HEK293 (cell line): ENCODE measurements at regions not wholly inside any gene's neighbourhood (a gene's known extent, or its start where the extent isn't known, plus 50 kb on each side); places are given as distances from the start of the nearest gene placed in this dataset.
A peak's percentile ranks its signal among the peaks of the same experiment; 100 is the strongest.

Source experiments
- CTCF ChIA-PET: fragments of 350-600 bp; formaldehyde crosslinking; extraction: SDS; loops from one replicate; lab custom pipeline; 2021; ENCODE audit warnings: antibody characterized with exemption; lab: Yijun Ruan, JAX
- POLR2A ChIA-PET: fragments of 300-600 bp; formaldehyde crosslinking; extraction: SDS; loops from one replicate; lab custom pipeline; 2020; ENCODE audit warnings: antibody characterized with exemption, inconsistent platforms; lab: Yijun Ruan, JAX
- H3K27ac ChIP-seq: fragments of 200-500 bp; sonication (Bioruptor generic); 2 replicates; pipeline ENCODE4 v1.5.1; 2014; ENCODE audit warnings: low read depth, low read length, control low read depth, inconsistent platforms; ENCODE audit errors: extremely low read depth
- H3K36me3 ChIP-seq, 2 experiments: fragments of 200-500 bp in 1 of 2; sonication (Bioruptor generic) in 1 of 2; 1 replicate in 1 of 2; 2 replicates in 1 of 2; pipeline ENCODE4 v1.5.1; 2014 to 2017; ENCODE audit warnings: inconsistent platforms in 2 of 2, low read length in 2 of 2; ENCODE audit not compliant: control insufficient read depth in 2 of 2, insufficient read depth in 1 of 2
- H3K4me1 ChIP-seq: fragments of 200-500 bp; sonication (Bioruptor generic); 2 replicates; pipeline ENCODE4 v1.5.1; 2014; ENCODE audit warnings: mild to moderate bottlenecking, low read length, inconsistent platforms; ENCODE audit not compliant: control insufficient read depth, insufficient read depth
- H3K4me3 ChIP-seq: 2 replicates; pipeline ENCODE4 v1.5.1; 2011; ENCODE audit warnings: low read depth, mild to moderate bottlenecking, control low read depth, low read length, moderate library complexity
- H3K9me3 ChIP-seq: fragments of 200-500 bp; sonication (Bioruptor generic); 2 replicates; pipeline ENCODE4 v1.5.1; 2014; ENCODE audit warnings: low read depth, low read length, inconsistent platforms; ENCODE audit not compliant: control insufficient read depth, insufficient read depth
- IKZF3 ChIP-seq: fragments of 450-650 bp; IDR thresholded peaks from 2 replicates; pipeline ENCODE4 v1.5.0; 2018; ENCODE audit warnings: missing biosample characterization, mild to moderate bottlenecking, missing genetic modification characterization, moderate library complexity
- KLF10 ChIP-seq: fragments of 450-650 bp; IDR thresholded peaks from 2 replicates; pipeline ENCODE4 v1.5.1; 2018; ENCODE audit warnings: missing biosample characterization, mild to moderate bottlenecking, missing genetic modification characterization
- KLF8 ChIP-seq: fragments of 450-650 bp; formaldehyde crosslinking; IDR thresholded peaks from 2 replicates; pipeline ENCODE4 v1.5.1; 2016; ENCODE audit warnings: missing biosample characterization, missing genetic modification characterization
- OVOL3 ChIP-seq: fragments of 450-650 bp; formaldehyde crosslinking; IDR thresholded peaks from 2 replicates; pipeline ENCODE4 v1.5.1; 2016; ENCODE audit warnings: missing biosample characterization, missing genetic modification characterization
- PBX3 ChIP-seq: sonication (generic); formaldehyde crosslinking; IDR thresholded peaks from 2 replicates; pipeline ENCODE4 v1.8.1; 2022; ENCODE audit warnings: mild to moderate bottlenecking, moderate library complexity, missing genetic modification reagents
- RBAK ChIP-seq: fragments of 450-650 bp; formaldehyde crosslinking; IDR thresholded peaks from 2 replicates; pipeline ENCODE4 v1.5.1; 2016; ENCODE audit warnings: missing biosample characterization, missing genetic modification characterization
- SCRT2 ChIP-seq: fragments of 450-650 bp; formaldehyde crosslinking; IDR thresholded peaks from 2 replicates; pipeline ENCODE4 v1.5.1; 2016; ENCODE audit warnings: missing biosample characterization, missing genetic modification characterization
- TRIM28 ChIP-seq: IDR thresholded peaks from 2 replicates; pipeline ENCODE4 v1.6.1; 2011; ENCODE audit warnings: low read length, control low read depth, borderline replicate concordance
- ZBTB21 ChIP-seq: fragments of 450-650 bp; formaldehyde crosslinking; IDR thresholded peaks from 2 replicates; pipeline ENCODE4 v1.5.1; 2017; ENCODE audit warnings: missing biosample characterization, missing genetic modification characterization
- ZBTB26 ChIP-seq: fragments of 450-650 bp; formaldehyde crosslinking; optimal IDR thresholded peaks from 2 replicates; pipeline ENCODE3; 2016; ENCODE audit warnings: missing biosample characterization, mild to moderate bottlenecking, missing genetic modification characterization
- ZFHX2 ChIP-seq: fragments of 450-650 bp; formaldehyde crosslinking; conservative IDR thresholded peaks from 2 replicates; pipeline ENCODE4 v1.5.1; 2016; ENCODE audit warnings: missing biosample characterization, missing genetic modification characterization
- ZNF112 ChIP-seq: fragments of 450-650 bp; formaldehyde crosslinking; IDR thresholded peaks from 2 replicates; pipeline ENCODE4 v1.5.0; 2017; ENCODE audit warnings: missing biosample characterization, missing genetic modification characterization
- ZNF2 ChIP-seq: fragments of 450-650 bp; formaldehyde crosslinking; IDR thresholded peaks from 2 replicates; pipeline ENCODE4 v1.5.1; 2016; ENCODE audit warnings: missing biosample characterization, missing genetic modification characterization
- ZNF223 ChIP-seq: fragments of 450-650 bp; formaldehyde crosslinking; IDR thresholded peaks from 2 replicates; pipeline ENCODE4 v1.5.1; 2016; ENCODE audit warnings: missing biosample characterization, missing genetic modification characterization
- ZNF248 ChIP-seq: fragments of 450-650 bp; formaldehyde crosslinking; IDR thresholded peaks from 2 replicates; pipeline ENCODE4 v1.5.1; 2017; ENCODE audit warnings: missing biosample characterization, missing genetic modification characterization
- ZNF350 ChIP-seq: fragments of 450-650 bp; formaldehyde crosslinking; IDR thresholded peaks from 2 replicates; pipeline ENCODE4 v1.5.0; 2017; ENCODE audit warnings: missing biosample characterization, mild to moderate bottlenecking, missing genetic modification characterization
- ZNF48 ChIP-seq: fragments of 450-650 bp; formaldehyde crosslinking; IDR thresholded peaks from 2 replicates; pipeline ENCODE4 v1.5.1; 2016; ENCODE audit warnings: missing biosample characterization, missing genetic modification characterization
- ZNF555 ChIP-seq: fragments of 450-650 bp; formaldehyde crosslinking; conservative IDR thresholded peaks from 2 replicates; pipeline ENCODE4 v1.5.1; 2017; ENCODE audit warnings: missing biosample characterization, mild to moderate bottlenecking, missing genetic modification characterization, inconsistent platforms
- ZNF571 ChIP-seq: fragments of 450-650 bp; formaldehyde crosslinking; IDR thresholded peaks from 2 replicates; pipeline ENCODE4 v1.5.0; 2017; ENCODE audit warnings: missing biosample characterization, missing genetic modification characterization
- ZNF596 ChIP-seq: fragments of 450-650 bp; IDR thresholded peaks from 2 replicates; pipeline ENCODE4 v1.5.0; 2018; ENCODE audit warnings: missing biosample characterization, mild to moderate bottlenecking, missing genetic modification characterization, moderate library complexity
- ZNF624 ChIP-seq: fragments of 450-650 bp; formaldehyde crosslinking; IDR thresholded peaks from 2 replicates; pipeline ENCODE4 v1.5.1; 2017; ENCODE audit warnings: missing biosample characterization, missing genetic modification characterization
- ZNF639 ChIP-seq: fragments of 450-650 bp; formaldehyde crosslinking; IDR thresholded peaks from 2 replicates; pipeline ENCODE4 v1.5.1; 2016; ENCODE audit warnings: missing biosample characterization, missing genetic modification characterization
- ZNF654 ChIP-seq: fragments of 450-650 bp; formaldehyde crosslinking; IDR thresholded peaks from 2 replicates; pipeline ENCODE4 v1.5.1; 2016; ENCODE audit warnings: low read depth, missing biosample characterization, missing genetic modification characterization
- ZNF76 ChIP-seq: fragments of 450-650 bp; formaldehyde crosslinking; IDR thresholded peaks from 2 replicates; pipeline ENCODE4; 2016; ENCODE audit warnings: low read depth, missing biosample characterization, missing genetic modification characterization, borderline replicate concordance
- ZNF776 ChIP-seq: fragments of 450-650 bp; formaldehyde crosslinking; IDR thresholded peaks from 2 replicates; pipeline ENCODE4 v1.5.0; 2017; ENCODE audit warnings: missing biosample characterization, missing genetic modification characterization, borderline replicate concordance
- ZNF792 ChIP-seq: fragments of 450-650 bp; formaldehyde crosslinking; IDR thresholded peaks from 2 replicates; pipeline ENCODE4 v1.5.1; 2016; ENCODE audit warnings: missing biosample characterization, missing genetic modification characterization
- ZNF830 ChIP-seq: fragments of 450-650 bp; IDR thresholded peaks from 2 replicates; pipeline ENCODE4 v1.5.0; 2018; ENCODE audit warnings: missing biosample characterization, missing genetic modification characterization, low read depth, mild to moderate bottlenecking, moderate library complexity

GRCh38 chr11:11036848-11037732, 179.2 kb upstream of the ZBED5 start:
- Histone ChIP-seq H3K4me3 (no peak overlapping the region), H3K4me1 (no peaks in the 10 kb centered on the region), H3K36me3 (no peaks in the 10 kb centered on the region), H3K9me3 (no peaks in the 10 kb centered on the region), H3K27ac (no peak overlapping the region)
- CTCF ChIA-PET, result interaction anchor here (0.6 to 6.0 kb wide), 30 partner anchors 9 to 1243 kb away, joined by 3 to 55 read pairs (median 3); no protein-coding TSS in a partner anchor
- TF ChIP-seq ZNF596 (tag by site-specific recombination), result peak; percentile 83
- TF ChIP-seq ZNF654 (tag by site-specific recombination), result peak; percentile 47
- TF ChIP-seq ZNF2 (tag by site-specific recombination), result no peak
- POLR2A ChIA-PET, result interaction anchor here (1.8 kb wide), 1 partner anchor 229 kb away, joined by 5 read pairs; the partner anchor contains the start of gene EIF4G2

GRCh38 chr11:11036185-11036847, 178.5 kb upstream of the ZBED5 start:
- H3K9me3 ChIP-seq, result no peaks in the 10 kb centered on the region
- no peak for TF ChIP-seq ZBTB26 (tag by site-specific recombination)
- no peak for TF ChIP-seq TRIM28
- no peak for TF ChIP-seq RBAK
- TF ChIP-seq KLF10 (tag by site-specific recombination), result no peak
- no peak for TF ChIP-seq ZNF112 (tag by site-specific recombination)
- TF ChIP-seq ZFHX2 (tag by site-specific recombination), result no peak
- no peak for TF ChIP-seq KLF8 (tag by site-specific recombination)
- TF ChIP-seq IKZF3 (tag by site-specific recombination), result no peak
- TF ChIP-seq ZNF792, result no peak
- no peak for TF ChIP-seq ZNF830 (tag by site-specific recombination)
- no peak overlapping the region for H3K27ac ChIP-seq
- ChIA-PET CTCF (interaction anchor here (0.6 to 6.0 kb wide), 26 partner anchors 8 to 1243 kb away, joined by 3 to 55 read pairs (median 4); no protein-coding TSS in a partner anchor), POLR2A (no interaction called here)
- no peaks in the 10 kb centered on the region for H3K4me1 ChIP-seq
- no peaks in the 10 kb centered on the region for H3K36me3 ChIP-seq
- no peak overlapping the region for H3K4me3 ChIP-seq

- no peak overlapping the region for H3K27ac ChIP-seq
- ChIA-PET CTCF (interaction anchor here (0.6 to 6.0 kb wide), 10 partner anchors 7 to 752 kb away, joined by 3 to 55 read pairs (median 5); no protein-coding TSS in a partner anchor), POLR2A (no interaction called here)
- no peak overlapping the region for H3K4me3 ChIP-seq
- TF ChIP-seq SCRT2 (tag by site-specific recombination) (no peak), ZNF48 (tag by site-specific recombination) (no peak), ZBTB21 (tag by site-specific recombination) (no peak), ZNF76 (tag by site-specific recombination) (no peak), ZNF639 (tag by site-specific recombination) (no peak), ZNF350 (tag by site-specific recombination) (no peak), ZNF571 (no peak), ZNF776 (tag by site-specific recombination) (no peak), ZNF248 (tag by site-specific recombination) (no peak), OVOL3 (no peak), ZNF624 (no peak), ZNF555 (tag by site-specific recombination) (no peak), PBX3 (CRISPR knock-in tag) (no peak), ZNF223 (tag by site-specific recombination) (no peak), ZFHX2 (tag by site-specific recombination) (no peak)
- no peaks in the 10 kb centered on the region for H3K4me1 ChIP-seq
- no peaks in the 10 kb centered on the region for H3K36me3 ChIP-seq
- H3K9me3 ChIP-seq, result no peaks in the 10 kb centered on the region
Measured at GRCh38 chr11:11035331-11035730, 177.5 kb upstream of the ZBED5 start.
